Colon (tissue), 2 donors: ENCODE measurements at regions not wholly inside any gene's neighbourhood (a gene's known extent, or its start where the extent isn't known, plus 50 kb on each side); places are given as distances from the start of the nearest gene placed in this dataset.
"Not testable (repeated sequence)": the region's sequence is repeated elsewhere in the genome, so short reads cannot be mapped to it uniquely, and the experiment has no call there.

ENCODE experiments used
- FAIRE-seq: peaks from 2 replicates; lab custom pipeline; 2012; peaks lifted over from hg19 to GRCh38; lab: Jason Lieb, UNC
- donor health status: control.
- donor health status: control.

- not testable (repeated sequence) for FAIRE-seq
These were observed 383.1 kb upstream of the EMCN start for GRCh38 chr4:100900945-100901344.

- FAIRE-seq, result no peak
These were observed 382.3 kb upstream of the EMCN start for GRCh38 chr4:100900134-100900533.

- FAIRE-seq, result no peak
These were observed 381.0 kb upstream of the EMCN start for GRCh38 chr4:100898844-100899243.

GRCh38 chr4:100895556-100896197 lies 377.9 kb upstream of the EMCN start:
- peak; percentile 80 for FAIRE-seq

- no peak for FAIRE-seq
These were observed 376.6 kb upstream of the EMCN start for GRCh38 chr4:100894339-100894870.

- FAIRE-seq, result no peak
These were observed 374.0 kb upstream of the EMCN start for GRCh38 chr4:100891808-100892207.

- no peak for FAIRE-seq
These were observed 372.1 kb upstream of the EMCN start for GRCh38 chr4:100889898-100890297.

- no peak for FAIRE-seq
These were observed 371.6 kb upstream of the EMCN start for GRCh38 chr4:100889401-100889800.

- FAIRE-seq, result no peak
These were observed 364.8 kb upstream of the EMCN start for GRCh38 chr4:100882661-100883060.

- FAIRE-seq, result no peak
These were observed 363.5 kb upstream of the EMCN start for GRCh38 chr4:100881283-100881682.

- FAIRE-seq, result no peak
These were observed 362.2 kb upstream of the EMCN start for GRCh38 chr4:100880011-100880410.

- FAIRE-seq, result no peak
These were observed 361.6 kb upstream of the EMCN start for GRCh38 chr4:100879471-100879870.

- FAIRE-seq, result no peak
These were observed 358.7 kb upstream of the EMCN start for GRCh38 chr4:100876546-100876945.

GRCh38 chr4:100875296-100876068 lies 357.7 kb upstream of the EMCN start:
- no peak for FAIRE-seq

- no peak for FAIRE-seq
These were observed 355.0 kb upstream of the EMCN start for GRCh38 chr4:100872811-100873210.

GRCh38 chr4:100870940-100871772 lies 353.3 kb upstream of the EMCN start:
- FAIRE-seq, result no peak

- no peak for FAIRE-seq
These were observed 351.5 kb upstream of the EMCN start for GRCh38 chr4:100869276-100869675.

- not testable (repeated sequence) for FAIRE-seq
These were observed 350.5 kb upstream of the EMCN start for GRCh38 chr4:100868281-100868680.

GRCh38 chr4:100852326-100852725 lies 334.5 kb upstream of the EMCN start:
- no peak for FAIRE-seq

GRCh38 chr4:100849319-100849718 lies 331.5 kb upstream of the EMCN start:
- no peak for FAIRE-seq

- FAIRE-seq, result no peak
These were observed 331.0 kb upstream of the EMCN start for GRCh38 chr4:100848841-100849240.

GRCh38 chr4:100843910-100844309 lies 326.1 kb upstream of the EMCN start:
- no peak for FAIRE-seq

GRCh38 chr4:100842856-100843255 lies 325.0 kb upstream of the EMCN start:
- no peak for FAIRE-seq
